ENCODE measurements at regions not wholly inside any gene's neighbourhood (a gene's known extent, or its start where the extent isn't known, plus 50 kb on each side); places are given as distances from the start of the nearest gene placed in this dataset.

DNA sequence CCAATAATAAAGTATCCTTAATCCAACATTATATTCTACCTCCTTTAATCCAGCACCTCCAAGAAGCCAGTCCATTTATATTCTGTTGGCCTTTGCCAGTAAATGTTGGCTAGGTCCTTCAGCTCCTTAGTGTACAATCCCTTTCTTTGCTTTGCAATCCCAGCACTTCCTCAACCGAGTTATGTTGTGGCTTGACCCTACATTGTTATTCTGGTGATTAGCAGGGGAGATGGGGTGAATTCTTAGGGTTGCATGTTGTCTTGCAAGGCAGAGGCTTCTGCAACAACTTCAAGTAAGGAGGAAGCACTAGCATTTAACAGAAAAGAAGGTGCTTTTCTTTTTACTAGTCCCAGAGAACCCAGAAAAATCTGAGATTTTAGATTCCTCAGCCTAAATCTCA, 127.2 kb downstream of the CD47 start:
- intact Hi-C loops (cut with micrococcal nuclease; ENCODE audit: unreplicated experiment): no loop called here
- no peak for DNase-seq (ENCODE audit: low spot score)
- no TSS peak for BruUV-seq (replicated peaks)
- H3K36me3 ChIP-seq (ENCODE audit: insufficient read depth, low read length): no peaks in the 10 kb centered on the region
- H3K9me3 ChIP-seq (ENCODE audit: low read length): no peaks in the 10 kb centered on the region
- no peak overlapping the region for H3K4me2 ChIP-seq (ENCODE audit: low read length)
- no peaks in the 10 kb centered on the region for H3K79me2 ChIP-seq (ENCODE audit: insufficient read depth, low read depth, low read length)
- ChIA-PET POLR2A (no interaction called here), CTCF (ENCODE audit: unreplicated experiment) (no interaction called here)
- H4K20me1 ChIP-seq (ENCODE audit: insufficient read depth, low read length): no peaks in the 10 kb centered on the region
- H3K4me3 ChIP-seq (ENCODE audit: low read depth, low read length, poor library complexity, severe bottlenecking): no peak overlapping the region
- H3K27ac ChIP-seq (ENCODE audit: low read depth, low read length, poor library complexity, severe bottlenecking): no peak overlapping the region
- no peaks in the 10 kb centered on the region for H3K9me2 ChIP-seq (ENCODE audit: insufficient read depth, low read length)
- no peak for TF ChIP-seq EZH2phosphoT487 (IDR thresholded peaks at IDR 0.05; ENCODE audit: borderline replicate concordance, low read depth, low read length)
- TF ChIP-seq, protein P1, sequence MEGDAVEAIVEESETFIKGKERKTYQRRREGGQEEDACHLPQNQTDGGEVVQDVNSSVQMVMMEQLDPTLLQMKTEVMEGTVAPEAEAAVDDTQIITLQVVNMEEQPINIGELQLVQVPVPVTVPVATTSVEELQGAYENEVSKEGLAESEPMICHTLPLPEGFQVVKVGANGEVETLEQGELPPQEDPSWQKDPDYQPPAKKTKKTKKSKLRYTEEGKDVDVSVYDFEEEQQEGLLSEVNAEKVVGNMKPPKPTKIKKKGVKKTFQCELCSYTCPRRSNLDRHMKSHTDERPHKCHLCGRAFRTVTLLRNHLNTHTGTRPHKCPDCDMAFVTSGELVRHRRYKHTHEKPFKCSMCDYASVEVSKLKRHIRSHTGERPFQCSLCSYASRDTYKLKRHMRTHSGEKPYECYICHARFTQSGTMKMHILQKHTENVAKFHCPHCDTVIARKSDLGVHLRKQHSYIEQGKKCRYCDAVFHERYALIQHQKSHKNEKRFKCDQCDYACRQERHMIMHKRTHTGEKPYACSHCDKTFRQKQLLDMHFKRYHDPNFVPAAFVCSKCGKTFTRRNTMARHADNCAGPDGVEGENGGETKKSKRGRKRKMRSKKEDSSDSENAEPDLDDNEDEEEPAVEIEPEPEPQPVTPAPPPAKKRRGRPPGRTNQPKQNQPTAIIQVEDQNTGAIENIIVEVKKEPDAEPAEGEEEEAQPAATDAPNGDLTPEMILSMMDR (conservative IDR thresholded peaks at IDR 0.05; ENCODE audit: low read length): no peak
- H2AFZ ChIP-seq (ENCODE audit: low read length): no peak overlapping the region
- H3K4me1 ChIP-seq (ENCODE audit: insufficient read depth, low read length, poor library complexity, severe bottlenecking): no peaks in the 10 kb centered on the region

DNA sequence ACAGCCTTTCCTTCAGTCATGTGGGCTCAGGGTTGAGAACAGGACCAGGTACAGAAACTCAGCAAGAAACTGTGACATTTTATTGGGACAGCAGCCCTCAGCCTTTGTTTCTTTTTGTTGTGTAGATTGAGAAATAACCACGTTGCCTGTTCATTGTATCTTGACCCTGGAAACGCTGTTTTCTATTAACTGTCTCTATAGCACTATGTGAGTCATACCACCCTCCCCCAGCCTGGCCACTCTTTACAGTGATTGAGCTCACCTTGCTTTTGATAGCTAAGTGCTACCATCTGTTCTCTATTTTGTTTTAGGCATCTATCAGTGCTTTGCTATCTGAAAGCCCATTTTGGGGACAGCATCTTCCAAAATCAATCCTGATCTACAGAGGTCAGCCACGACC, 127.9 kb downstream of the CD47 start:
- Histone ChIP-seq H3K4me1 (ENCODE audit: insufficient read depth, low read length, poor library complexity, severe bottlenecking) (no peaks in the 10 kb centered on the region), H4K20me1 (ENCODE audit: insufficient read depth, low read length) (no peaks in the 10 kb centered on the region), H3K36me3 (ENCODE audit: insufficient read depth, low read length) (no peaks in the 10 kb centered on the region), H3K4me3 (ENCODE audit: low read depth, low read length, poor library complexity, severe bottlenecking) (no peak overlapping the region), H3K4me2 (ENCODE audit: low read length) (no peak overlapping the region), H3K9me3 (ENCODE audit: low read length) (no peaks in the 10 kb centered on the region), H2AFZ (ENCODE audit: low read length) (no peak overlapping the region), H3K27ac (ENCODE audit: low read depth, low read length, poor library complexity, severe bottlenecking) (no peak overlapping the region), H3K79me2 (ENCODE audit: insufficient read depth, low read depth, low read length) (no peaks in the 10 kb centered on the region), H3K9me2 (ENCODE audit: insufficient read depth, low read length) (no peaks in the 10 kb centered on the region)
- intact Hi-C loops (cut with micrococcal nuclease; ENCODE audit: unreplicated experiment): no loop called here
- ChIA-PET CTCF (ENCODE audit: unreplicated experiment) (no interaction called here), POLR2A (no interaction called here)
- no TSS peak for BruUV-seq (replicated peaks)
- TF ChIP-seq, protein P1 (conservative IDR thresholded peaks at IDR 0.05; ENCODE audit: low read length): no peak
- TF ChIP-seq EZH2phosphoT487 (IDR thresholded peaks at IDR 0.05; ENCODE audit: borderline replicate concordance, low read depth, low read length): no peak
- no peak for DNase-seq (ENCODE audit: low spot score)

DNA sequence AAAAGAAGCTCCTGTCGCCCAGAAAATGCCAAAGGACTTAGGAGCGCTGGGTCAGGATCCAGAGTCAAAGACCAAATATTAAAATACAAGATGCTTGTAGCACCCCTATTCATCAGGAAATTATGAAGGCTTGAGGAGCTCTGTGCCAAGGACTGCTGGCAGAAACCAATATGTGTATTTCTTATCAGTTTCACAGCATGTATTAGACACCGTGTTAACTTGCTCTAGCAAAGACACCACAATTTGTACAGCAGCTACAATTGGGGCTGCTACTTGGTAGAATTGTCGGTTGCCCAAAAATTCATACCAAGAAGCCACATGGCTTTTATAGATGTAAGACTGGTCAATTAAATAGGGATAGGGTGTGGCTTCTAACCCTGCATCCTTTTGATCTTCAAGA, 128.8 kb downstream of the CD47 start:
- BruUV-seq (replicated peaks): no TSS peak
- intact Hi-C loops (cut with micrococcal nuclease; ENCODE audit: unreplicated experiment): no loop called here
- Histone ChIP-seq H3K9me2 (ENCODE audit: insufficient read depth, low read length) (no peaks in the 10 kb centered on the region), H3K4me3 (ENCODE audit: low read depth, low read length, poor library complexity, severe bottlenecking) (no peak overlapping the region), H3K4me1 (ENCODE audit: insufficient read depth, low read length, poor library complexity, severe bottlenecking) (no peaks in the 10 kb centered on the region), H3K9me3 (ENCODE audit: low read length) (no peaks in the 10 kb centered on the region), H3K79me2 (ENCODE audit: insufficient read depth, low read depth, low read length) (no peaks in the 10 kb centered on the region), H3K27ac (ENCODE audit: low read depth, low read length, poor library complexity, severe bottlenecking) (no peak overlapping the region), H3K4me2 (ENCODE audit: low read length) (no peak overlapping the region), H2AFZ (ENCODE audit: low read length) (no peak overlapping the region), H4K20me1 (ENCODE audit: insufficient read depth, low read length) (no peaks in the 10 kb centered on the region), H3K36me3 (ENCODE audit: insufficient read depth, low read length) (no peaks in the 10 kb centered on the region)
- ChIA-PET POLR2A (interaction anchor here (1.4 kb wide), 1 partner anchor 9 kb away, joined by 4 read pairs; no protein-coding TSS in a partner anchor), CTCF (ENCODE audit: unreplicated experiment) (no interaction called here)
- no peak for DNase-seq (ENCODE audit: low spot score)
- TF ChIP-seq, protein P1 (conservative IDR thresholded peaks at IDR 0.05; ENCODE audit: low read length): no peak
- TF ChIP-seq EZH2phosphoT487 (IDR thresholded peaks at IDR 0.05; ENCODE audit: borderline replicate concordance, low read depth, low read length): no peak

Measured in OCI-LY7 (cell line).